ENCODE measurements at regions not wholly inside any gene's neighbourhood (a gene's known extent, or its start where the extent isn't known, plus 50 kb on each side); places are given as distances from the start of the nearest gene placed in this dataset.

- TF ChIP-seq ZNF382 (CRISPR knock-in tag; IDR thresholded peaks at IDR 0.05; ENCODE audit: borderline replicate concordance) (no peak), ZNF274 (CRISPR knock-in tag; IDR thresholded peaks at IDR 0.05) (no peak)
Observed at GRCh38 chr6:17197607-17198006, 83.6 kb upstream of the RBM24 start.

All from HepG2 (cell line).